Epithelial cell of esophagus (primary cell): ENCODE measurements at regions not wholly inside any gene's neighbourhood (a gene's known extent, or its start where the extent isn't known, plus 50 kb on each side); places are given as distances from the start of the nearest gene placed in this dataset.
"Not testable (repeated sequence)": the region's sequence is repeated elsewhere in the genome, so short reads cannot be mapped to it uniquely, and the experiment has no call there.

ENCODE experiments used
- DNase-seq: peaks from one replicate; pipeline ENCODE4 v3.0.0; 2010; ENCODE audit warnings: low read depth
- H3K4me3 ChIP-seq: 2 replicates; pipeline ENCODE4 v1.5.1; 2011; ENCODE audit warnings: mild to moderate bottlenecking, low read length, control low read depth
- CTCF ChIP-seq: IDR thresholded peaks from 2 replicates; pipeline ENCODE4 v1.5.1; 2011; ENCODE audit warnings: low read depth, mild to moderate bottlenecking, low read length, control low read depth, inconsistent platforms; ENCODE audit not compliant: insufficient read depth; ENCODE audit errors: missing control alignments

- no peak for DNase-seq
- H3K4me3 ChIP-seq, result no peak overlapping the region
- no peak for TF ChIP-seq CTCF
Measured at GRCh38 chr11:98495601-98496000, 525.1 kb upstream of the CNTN5 start.

GRCh38 chr11:98507208-98507607, 513.5 kb upstream of the CNTN5 start:
- H3K4me3 ChIP-seq, result no peak overlapping the region
- TF ChIP-seq CTCF, result no peak
- no peak for DNase-seq

- DNase-seq, result peak; percentile 2
- no peak for TF ChIP-seq CTCF
- no peak overlapping the region for H3K4me3 ChIP-seq
Measured at GRCh38 chr11:98512938-98513337, 507.8 kb upstream of the CNTN5 start.

GRCh38 chr11:98531576-98531975, 489.2 kb upstream of the CNTN5 start:
- DNase-seq, result peak; percentile 72
- H3K4me3 ChIP-seq, result no peak overlapping the region
- TF ChIP-seq CTCF, result no peak

GRCh38 chr11:98536023-98536422, 484.7 kb upstream of the CNTN5 start:
- H3K4me3 ChIP-seq, result no peak overlapping the region
- DNase-seq, result no peak
- no peak for TF ChIP-seq CTCF

GRCh38 chr11:98538358-98538757, 482.4 kb upstream of the CNTN5 start:
- not testable (repeated sequence) for DNase-seq, H3K4me3 ChIP-seq

GRCh38 chr11:98545544-98546175, 475.1 kb upstream of the CNTN5 start:
- TF ChIP-seq CTCF, result no peak
- H3K4me3 ChIP-seq, result no peak overlapping the region

GRCh38 chr11:98549571-98549970, 471.2 kb upstream of the CNTN5 start:
- H3K4me3 ChIP-seq, result no peak overlapping the region
- no peak for TF ChIP-seq CTCF
- no peak for DNase-seq

More at GRCh38 chr11:98545544-98546175, 475.1 kb upstream of the CNTN5 start:
- DNase-seq, result no peak
